ENCODE measurements at regions not wholly inside any gene's neighbourhood (a gene's known extent, or its start where the extent isn't known, plus 50 kb on each side); places are given as distances from the start of the nearest gene placed in this dataset.
A peak's percentile ranks its signal among the peaks of the same experiment; 100 is the strongest.

GRCh38 chr1:65679773-65680172 lies 112.9 kb upstream of the PDE4B start:
- TF ChIP-seq GATA3 (IDR thresholded peaks at IDR 0.05; ENCODE audit: low read depth, low read length) (no peak), GATA2 (IDR thresholded peaks at IDR 0.05; ENCODE audit: low read depth, low read length) (no peak)

GRCh38 chr1:65681096-65681495 lies 111.6 kb upstream of the PDE4B start:
- TF ChIP-seq GATA3 (IDR thresholded peaks at IDR 0.05; ENCODE audit: low read depth, low read length) (no peak), GATA2 (IDR thresholded peaks at IDR 0.05; ENCODE audit: low read depth, low read length) (no peak)

GRCh38 chr1:65687428-65688214 lies 105.1 kb upstream of the PDE4B start:
- TF ChIP-seq GATA3 (IDR thresholded peaks at IDR 0.05; ENCODE audit: low read depth, low read length) (peak; percentile 59; the same call in 1 of the 2 replicates), GATA2 (IDR thresholded peaks at IDR 0.05; ENCODE audit: low read depth, low read length) (peak; percentile 82)

GRCh38 chr1:65688215-65688566 lies 104.5 kb upstream of the PDE4B start:
- TF ChIP-seq GATA2 (IDR thresholded peaks at IDR 0.05; ENCODE audit: low read depth, low read length) = no peak
- no peak for TF ChIP-seq GATA3 (IDR thresholded peaks at IDR 0.05; ENCODE audit: low read depth, low read length)

GRCh38 chr1:65688848-65689247 lies 103.8 kb upstream of the PDE4B start:
- TF ChIP-seq GATA3 (IDR thresholded peaks at IDR 0.05; ENCODE audit: low read depth, low read length) (no peak), GATA2 (IDR thresholded peaks at IDR 0.05; ENCODE audit: low read depth, low read length) (no peak)

- TF ChIP-seq GATA3 (IDR thresholded peaks at IDR 0.05; ENCODE audit: low read depth, low read length) (no peak), GATA2 (IDR thresholded peaks at IDR 0.05; ENCODE audit: low read depth, low read length) (no peak)
Measured at GRCh38 chr1:65691152-65691900, 101.4 kb upstream of the PDE4B start.

GRCh38 chr1:65691972-65692371 lies 100.7 kb upstream of the PDE4B start:
- no peak for TF ChIP-seq GATA2 (IDR thresholded peaks at IDR 0.05; ENCODE audit: low read depth, low read length)
- no peak for TF ChIP-seq GATA3 (IDR thresholded peaks at IDR 0.05; ENCODE audit: low read depth, low read length)

GRCh38 chr1:65694126-65694525 lies 98.6 kb upstream of the PDE4B start:
- TF ChIP-seq GATA3 (IDR thresholded peaks at IDR 0.05; ENCODE audit: low read depth, low read length) (no peak), GATA2 (IDR thresholded peaks at IDR 0.05; ENCODE audit: low read depth, low read length) (no peak)

- TF ChIP-seq GATA3 (IDR thresholded peaks at IDR 0.05; ENCODE audit: low read depth, low read length) = no peak
- TF ChIP-seq GATA2 (IDR thresholded peaks at IDR 0.05; ENCODE audit: low read depth, low read length) = no peak
Measured at GRCh38 chr1:65694933-65695332, 97.8 kb upstream of the PDE4B start.

- TF ChIP-seq GATA2 (IDR thresholded peaks at IDR 0.05; ENCODE audit: low read depth, low read length) = no peak
- TF ChIP-seq GATA3 (IDR thresholded peaks at IDR 0.05; ENCODE audit: low read depth, low read length) = no peak
Measured at GRCh38 chr1:65698590-65698989, 94.1 kb upstream of the PDE4B start.

- TF ChIP-seq GATA2 (IDR thresholded peaks at IDR 0.05; ENCODE audit: low read depth, low read length) = no peak
- no peak for TF ChIP-seq GATA3 (IDR thresholded peaks at IDR 0.05; ENCODE audit: low read depth, low read length)
Measured at GRCh38 chr1:65703853-65704252, 88.8 kb upstream of the PDE4B start.

GRCh38 chr1:65704318-65704717 lies 88.4 kb upstream of the PDE4B start:
- TF ChIP-seq GATA2 (IDR thresholded peaks at IDR 0.05; ENCODE audit: low read depth, low read length) (peak; percentile 53), GATA3 (IDR thresholded peaks at IDR 0.05; ENCODE audit: low read depth, low read length) (no peak)

GRCh38 chr1:65717815-65718454 lies 74.8 kb upstream of the PDE4B start:
- TF ChIP-seq GATA3 (IDR thresholded peaks at IDR 0.05; ENCODE audit: low read depth, low read length) = no peak
- no peak for TF ChIP-seq GATA2 (IDR thresholded peaks at IDR 0.05; ENCODE audit: low read depth, low read length)

- TF ChIP-seq GATA3 (IDR thresholded peaks at IDR 0.05; ENCODE audit: low read depth, low read length) (no peak), GATA2 (IDR thresholded peaks at IDR 0.05; ENCODE audit: low read depth, low read length) (no peak)
Measured at GRCh38 chr1:65719391-65719790, 73.3 kb upstream of the PDE4B start.

Data from SH-SY5Y (cell line).